Large intestine (tissue), 3 donors: ENCODE measurements at regions not wholly inside any gene's neighbourhood (a gene's known extent, or its start where the extent isn't known, plus 50 kb on each side); places are given as distances from the start of the nearest gene placed in this dataset.

ENCODE experiments used
- DNase-seq, 2 donors: peaks; one replicate each; pipeline versions ENCODE4 v3.0.0 to v3.0.0-alpha.2; 2013
- H3K27ac ChIP-seq: one replicate; pipeline ENCODE4 v1.5.1; 2013; ENCODE audit warnings: low read length
- H3K27me3 ChIP-seq: 2 replicates; pipeline ENCODE4 v1.6.1; 2013; ENCODE audit warnings: low read length; ENCODE audit not compliant: control insufficient read depth, insufficient read depth
- H3K36me3 ChIP-seq: 2 replicates; pipeline ENCODE4 v1.6.1; 2013; ENCODE audit warnings: low read length; ENCODE audit not compliant: control insufficient read depth, insufficient read depth
- H3K4me1 ChIP-seq: one replicate; pipeline ENCODE4 v1.6.1; 2013; ENCODE audit warnings: low read length; ENCODE audit not compliant: control insufficient read depth, insufficient read depth
- H3K4me3 ChIP-seq: one replicate; pipeline ENCODE4 v1.5.1; 2013; ENCODE audit warnings: low read length
- H3K9me3 ChIP-seq: one replicate; pipeline ENCODE4 v1.6.1; 2013; ENCODE audit warnings: mild to moderate bottlenecking, low read depth, low read length, moderate library complexity; ENCODE audit not compliant: control insufficient read depth
- WGBS: methylation state at CpG from one replicate; pipeline ENCODE4 v1.1.5; 2013; ENCODE audit warnings: low lambda C conversion rate; ENCODE audit not compliant: insufficient coverage; 5-methylcytosine and 5-hydroxymethylcytosine counted together

- Histone ChIP-seq H3K27ac (no peak overlapping the region), H3K36me3 (no peaks in the 10 kb centered on the region), H3K9me3 (peaks cover 3% of the 10 kb centered on the region), H3K27me3 (no peaks in the 10 kb centered on the region), H3K4me3 (no peak overlapping the region), H3K4me1 (no peaks in the 10 kb centered on the region)
- no peak for DNase-seq
- WGBS: no CpG with 5 or more reads among the region's 13 CpGs
Observed at GRCh38 chr22:48698618-48699017, 1129.1 kb downstream of the BRD1 start.

DNA sequence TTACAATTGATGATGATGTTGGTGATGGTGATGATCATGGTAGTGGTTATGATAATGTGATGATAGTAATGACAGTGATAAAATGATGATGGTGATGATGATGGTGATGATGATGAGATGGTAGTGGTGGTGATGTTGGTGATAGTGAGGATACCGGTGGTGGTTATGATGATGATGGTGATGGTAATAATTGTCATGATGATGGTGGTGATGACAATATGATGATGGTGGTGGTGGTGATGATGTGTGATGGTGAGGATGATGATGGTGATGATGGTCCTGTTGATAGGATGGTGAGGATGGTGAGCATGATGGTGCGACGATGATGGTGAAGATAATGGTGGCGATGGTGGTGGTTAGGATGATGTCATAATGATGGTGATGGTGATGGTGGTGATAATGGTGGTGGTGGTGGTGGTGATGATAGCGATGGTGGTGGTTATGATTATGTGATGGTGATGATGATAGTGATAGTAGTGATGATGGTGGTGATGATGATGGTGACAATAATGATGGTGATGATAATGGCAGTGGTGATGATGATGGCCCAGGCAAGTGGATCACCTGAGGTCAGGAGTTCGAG, 1129.9 kb downstream of the BRD1 start:
- DNase-seq: no peak
- H3K9me3 ChIP-seq: peaks cover 3% of the 10 kb centered on the region
- WGBS: 100% methylated on average over 1 of the region's 6 CpGs
- no peaks in the 10 kb centered on the region for H3K36me3 ChIP-seq
- no peaks in the 10 kb centered on the region for H3K27me3 ChIP-seq
- H3K4me1 ChIP-seq: no peaks in the 10 kb centered on the region
- H3K4me3 ChIP-seq: no peak overlapping the region
- no peak overlapping the region for H3K27ac ChIP-seq

DNA sequence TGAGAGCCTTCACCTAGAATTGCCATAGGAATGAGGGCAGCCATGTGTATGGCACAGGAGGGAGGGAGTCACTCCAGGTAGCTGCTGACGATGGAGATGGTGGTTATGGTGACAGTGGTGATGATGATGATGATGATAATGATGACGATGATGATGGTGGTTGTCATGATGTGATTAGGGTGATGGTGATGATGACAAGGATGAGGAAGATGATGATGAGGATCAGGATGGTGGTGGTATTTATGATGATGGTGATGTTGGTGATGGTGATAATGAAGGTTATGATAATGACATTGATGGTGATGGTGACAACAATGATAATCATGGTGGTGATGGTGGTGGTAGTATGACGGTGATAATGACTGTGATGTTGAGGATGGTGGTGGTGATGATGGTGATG, 1130.5 kb downstream of the BRD1 start:
- Histone ChIP-seq H3K36me3 (no peaks in the 10 kb centered on the region), H3K9me3 (peaks cover 3% of the 10 kb centered on the region), H3K4me1 (no peaks in the 10 kb centered on the region), H3K27ac (no peak overlapping the region), H3K27me3 (no peaks in the 10 kb centered on the region), H3K4me3 (no peak overlapping the region)
- WGBS: 67% methylated on average over 3 of the region's 3 CpGs
- DNase-seq: no peak

GRCh38 chr22:48696371-48696770, 1131.3 kb downstream of the BRD1 start:
- no peaks in the 10 kb centered on the region for H3K27me3 ChIP-seq
- no peaks in the 10 kb centered on the region for H3K36me3 ChIP-seq
- H3K27ac ChIP-seq: no peak overlapping the region
- no peak for DNase-seq
- no peaks in the 10 kb centered on the region for H3K4me1 ChIP-seq
- no peak overlapping the region for H3K4me3 ChIP-seq
- H3K9me3 ChIP-seq: peaks cover 3% of the 10 kb centered on the region
- WGBS: no CpG with 5 or more reads among the region's 4 CpGs

DNA sequence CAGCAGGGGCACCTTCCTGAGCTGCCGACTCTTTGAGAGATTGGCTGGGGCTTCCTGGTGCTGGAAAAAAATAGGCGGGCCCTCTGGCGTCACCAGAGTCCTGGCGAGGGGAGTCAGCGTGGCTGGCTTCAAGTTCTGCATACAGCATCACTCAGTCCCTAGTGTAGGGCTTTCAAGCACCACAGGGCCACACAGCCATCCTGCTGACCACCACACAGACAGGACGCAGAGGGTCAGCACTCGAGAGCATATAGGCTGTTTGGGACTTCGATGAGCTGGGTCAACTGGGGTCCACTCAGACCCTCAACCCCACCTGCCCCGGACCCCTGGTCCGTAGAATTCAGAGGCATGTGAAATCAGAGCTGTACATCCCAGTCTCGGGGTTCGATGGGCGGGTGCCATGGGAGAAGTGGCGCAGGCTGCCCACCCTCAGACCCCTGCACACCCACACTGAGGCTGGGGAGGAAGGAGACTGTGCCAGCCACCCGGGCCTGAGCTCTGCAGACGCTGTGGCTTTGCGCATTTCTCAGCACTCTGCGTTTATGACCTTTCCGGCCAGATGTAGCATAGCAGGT, 1131.9 kb downstream of the BRD1 start:
- H3K4me1 ChIP-seq: no peaks in the 10 kb centered on the region
- WGBS: no CpG with 5 or more reads among the region's 19 CpGs
- H3K4me3 ChIP-seq: no peak overlapping the region
- no peak for DNase-seq
- H3K27me3 ChIP-seq: no peaks in the 10 kb centered on the region
- H3K27ac ChIP-seq: no peak overlapping the region
- peaks cover 3% of the 10 kb centered on the region for H3K9me3 ChIP-seq
- H3K36me3 ChIP-seq: no peaks in the 10 kb centered on the region

GRCh38 chr22:48695251-48695650, 1132.4 kb downstream of the BRD1 start:
- Histone ChIP-seq H3K4me3 (no peak overlapping the region), H3K27ac (no peak overlapping the region), H3K27me3 (no peaks in the 10 kb centered on the region), H3K36me3 (no peaks in the 10 kb centered on the region), H3K9me3 (peaks cover 3% of the 10 kb centered on the region), H3K4me1 (no peaks in the 10 kb centered on the region)
- no CpG with 5 or more reads among the region's 6 CpGs for WGBS
- no peak for DNase-seq

- peaks cover 3% of the 10 kb centered on the region for H3K9me3 ChIP-seq
- H3K4me3 ChIP-seq: no peak overlapping the region
- H3K27ac ChIP-seq: no peak overlapping the region
- WGBS: no CpG with 5 or more reads among the region's 22 CpGs
- no peaks in the 10 kb centered on the region for H3K27me3 ChIP-seq
- no peaks in the 10 kb centered on the region for H3K4me1 ChIP-seq
- no peak for DNase-seq
- no peaks in the 10 kb centered on the region for H3K36me3 ChIP-seq
Observed at GRCh38 chr22:48694296-48694883, 1133.3 kb downstream of the BRD1 start.

DNA sequence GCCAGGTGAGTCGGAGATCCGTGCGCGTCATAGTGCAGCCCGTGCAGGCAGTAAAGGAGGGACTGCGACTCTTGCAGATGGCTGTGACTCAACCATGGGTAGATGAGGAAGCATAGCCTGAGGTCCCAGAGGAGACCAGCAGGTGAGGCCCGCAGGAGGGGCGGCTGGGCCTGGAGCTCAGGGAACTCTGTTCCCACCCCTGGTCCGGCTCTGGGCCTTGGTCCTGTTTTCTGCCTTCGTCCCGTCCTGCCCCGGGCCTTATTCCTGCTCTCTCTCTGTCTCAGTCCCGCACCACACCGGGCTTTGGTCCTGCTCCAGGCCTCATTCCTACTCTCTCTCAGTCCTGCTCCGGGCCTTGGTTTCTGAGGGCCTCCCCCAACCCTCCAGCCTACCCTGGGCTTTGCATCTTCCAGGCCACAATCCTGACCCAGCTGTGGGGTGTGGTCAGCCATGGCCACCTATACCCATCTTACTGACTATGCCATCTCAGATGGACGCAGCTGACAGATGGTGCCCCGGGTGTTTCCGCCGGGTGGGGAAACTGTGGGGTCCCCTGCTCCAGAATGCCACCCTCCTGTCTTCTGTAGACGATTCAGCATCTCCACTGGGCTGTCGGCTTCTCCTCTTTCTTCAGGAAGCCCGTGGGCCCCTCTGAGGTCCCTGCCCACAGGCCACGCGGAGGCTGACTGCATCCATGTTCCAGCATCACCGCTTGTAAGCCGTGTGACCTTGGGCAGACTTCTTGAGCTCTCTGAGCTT, 1134.1 kb downstream of the BRD1 start:
- DNase-seq: no peak
- no peak overlapping the region for H3K27ac ChIP-seq

GRCh38 chr22:48692734-48693376, 1134.8 kb downstream of the BRD1 start:
- DNase-seq: no peak
- no peak overlapping the region for H3K4me3 ChIP-seq
- no peaks in the 10 kb centered on the region for H3K27me3 ChIP-seq
- WGBS: no CpG with 5 or more reads among the region's 31 CpGs
- H3K4me1 ChIP-seq: no peaks in the 10 kb centered on the region
- H3K27ac ChIP-seq: no peak overlapping the region
- no peaks in the 10 kb centered on the region for H3K9me3 ChIP-seq
- H3K36me3 ChIP-seq: no peaks in the 10 kb centered on the region

More for the DNA sequence above, 1134.1 kb downstream of the BRD1 start:
- no peak overlapping the region for H3K4me3 ChIP-seq
- no peaks in the 10 kb centered on the region for H3K36me3 ChIP-seq
- H3K9me3 ChIP-seq: peaks cover 1% of the 10 kb centered on the region
- no peaks in the 10 kb centered on the region for H3K4me1 ChIP-seq
- no peaks in the 10 kb centered on the region for H3K27me3 ChIP-seq
- 90% methylated on average over 6 of the region's 26 CpGs for WGBS

DNA sequence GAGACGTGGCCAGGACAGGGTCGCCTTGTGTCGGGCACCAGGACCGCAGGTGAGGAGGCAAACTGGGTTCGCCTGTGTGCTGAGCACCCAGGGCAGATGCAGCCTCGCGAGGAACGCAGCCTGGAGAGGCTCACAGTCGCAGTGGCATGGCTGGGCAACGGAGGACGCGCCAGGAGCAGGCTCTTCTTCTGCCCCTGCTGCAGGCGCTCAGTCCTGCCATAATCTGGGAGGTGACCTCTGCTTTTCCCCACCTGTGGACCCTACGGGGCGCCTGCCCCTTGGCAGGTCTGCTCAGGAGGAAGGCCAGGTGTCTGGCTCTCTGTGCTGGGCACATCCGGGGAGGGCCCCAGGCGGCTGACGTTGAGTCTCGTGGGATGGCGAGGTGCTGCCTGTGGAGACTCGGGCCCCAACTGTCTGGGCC, 1136.2 kb downstream of the BRD1 start:
- no peak for DNase-seq
- WGBS: no CpG with 5 or more reads among the region's 21 CpGs

More for the DNA sequence above, 1136.2 kb downstream of the BRD1 start:
- no peak overlapping the region for H3K4me3 ChIP-seq
- H3K9me3 ChIP-seq: no peaks in the 10 kb centered on the region
- no peaks in the 10 kb centered on the region for H3K27me3 ChIP-seq
- no peaks in the 10 kb centered on the region for H3K36me3 ChIP-seq
- H3K27ac ChIP-seq: no peak overlapping the region
- H3K4me1 ChIP-seq: no peaks in the 10 kb centered on the region
